Trophoblast cell (in vitro differentiated cells and primary cell): ENCODE measurements at regions not wholly inside any gene's neighbourhood (a gene's known extent, or its start where the extent isn't known, plus 50 kb on each side); places are given as distances from the start of the nearest gene placed in this dataset.
A peak's percentile ranks its signal among the peaks of the same experiment; 100 is the strongest.

ENCODE experiments used
- DNase-seq, 2 donors: peaks; one replicate each; pipeline ENCODE4 v3.0.0-alpha.2; 2016
- H2AFZ ChIP-seq: 2 replicates; pipeline ENCODE4 v1.6.1; 2013; ENCODE audit warnings: low read length, moderate library complexity, mild to moderate bottlenecking; ENCODE audit not compliant: insufficient read depth, poor library complexity
- H2AK5ac ChIP-seq: 2 replicates; pipeline ENCODE4 v1.6.1; 2013; ENCODE audit warnings: mild to moderate bottlenecking, low read length
- H2BK120ac ChIP-seq: 2 replicates; pipeline ENCODE4 v1.6.1; 2013; ENCODE audit warnings: low read length, mild to moderate bottlenecking, moderate library complexity; ENCODE audit not compliant: insufficient read depth, poor library complexity
- H2BK12ac ChIP-seq: 2 replicates; pipeline ENCODE4 v1.6.1; 2013; ENCODE audit warnings: mild to moderate bottlenecking, low read length, moderate library complexity
- H2BK5ac ChIP-seq: 2 replicates; pipeline ENCODE4 v1.6.1; 2013; ENCODE audit warnings: low read length, low read depth, moderate library complexity, mild to moderate bottlenecking; ENCODE audit not compliant: poor library complexity
- H3K14ac ChIP-seq: 2 replicates; pipeline ENCODE4 v1.6.1; 2013; ENCODE audit warnings: mild to moderate bottlenecking, low read length
- H3K18ac ChIP-seq: 2 replicates; pipeline ENCODE4 v1.6.1; 2013; ENCODE audit warnings: mild to moderate bottlenecking, low read length
- H3K23ac ChIP-seq: 2 replicates; pipeline ENCODE4 v1.6.1; 2013; ENCODE audit warnings: low read length
- H3K27ac ChIP-seq: 2 replicates; pipeline ENCODE4 v1.5.1; 2013; ENCODE audit warnings: low read depth, mild to moderate bottlenecking, inconsistent platforms, low read length, moderate library complexity
- H3K27me3 ChIP-seq: 2 replicates; pipeline ENCODE4 v1.6.1; 2013; ENCODE audit warnings: inconsistent platforms, mild to moderate bottlenecking, low read length, moderate library complexity; ENCODE audit not compliant: insufficient read depth
- H3K36me3 ChIP-seq, 2 experiments: 1 replicate in 1 of 2; 2 replicates in 1 of 2; pipeline ENCODE4 v1.6.1; 2013; ENCODE audit warnings: low read length in 2 of 2, mild to moderate bottlenecking in 2 of 2, moderate library complexity in 1 of 2; ENCODE audit not compliant: insufficient read depth in 2 of 2, control insufficient read depth in 1 of 2
- H3K4ac ChIP-seq: 2 replicates; pipeline ENCODE4 v1.6.1; 2013; ENCODE audit warnings: low read depth, mild to moderate bottlenecking, low read length, moderate library complexity
- H3K4me1 ChIP-seq, 2 experiments: 1 replicate in 1 of 2; 2 replicates in 1 of 2; pipeline ENCODE4 v1.6.1; 2013; ENCODE audit warnings: low read length in 2 of 2, mild to moderate bottlenecking in 2 of 2, moderate library complexity in 1 of 2; ENCODE audit not compliant: insufficient read depth in 2 of 2, control insufficient read depth in 1 of 2
- H3K4me2 ChIP-seq: 2 replicates; pipeline ENCODE4 v1.6.1; 2013; ENCODE audit warnings: inconsistent platforms, mild to moderate bottlenecking, low read length, moderate library complexity
- H3K4me3 ChIP-seq: 2 replicates; pipeline ENCODE4 v1.5.1; 2013; ENCODE audit warnings: mild to moderate bottlenecking, low read depth, low read length, inconsistent platforms
- H3K79me1 ChIP-seq: one replicate; pipeline ENCODE4 v1.6.1; 2013; ENCODE audit warnings: low read length
- H3K79me2 ChIP-seq: 2 replicates; pipeline ENCODE4 v1.6.1; 2013; ENCODE audit warnings: low read length, mild to moderate bottlenecking; ENCODE audit not compliant: control insufficient read depth, insufficient read depth, poor library complexity
- H3K9ac ChIP-seq: 2 replicates; pipeline ENCODE4 v1.6.1; 2013; ENCODE audit warnings: mild to moderate bottlenecking, low read length
- H3K9me3 ChIP-seq: 2 replicates; pipeline ENCODE4 v1.6.1; 2013; ENCODE audit warnings: low read depth, mild to moderate bottlenecking, control low read depth, inconsistent platforms, low read length; ENCODE audit not compliant: insufficient read depth
- H4K12ac ChIP-seq: 2 replicates; pipeline ENCODE4 v1.6.1; 2013; ENCODE audit warnings: low read depth, mild to moderate bottlenecking, low read length, moderate library complexity
- H4K8ac ChIP-seq: 2 replicates; pipeline ENCODE4 v1.6.1; 2013; ENCODE audit warnings: low read depth, mild to moderate bottlenecking, low read length, moderate library complexity
- H4K91ac ChIP-seq: one replicate; pipeline ENCODE4 v1.6.1; 2013; ENCODE audit warnings: low read depth, mild to moderate bottlenecking, low read length, moderate library complexity
- WGBS: extraction: QIAGEN DNeasy Blood & Tissue Kit; methylation state at CpG from one replicate; pipeline ENCODE4 v1.1.7; 2013; ENCODE audit warnings: missing lambda C conversion rate; ENCODE audit not compliant: insufficient read length, insufficient coverage; ENCODE audit errors: extremely low coverage; 5-methylcytosine and 5-hydroxymethylcytosine counted together

DNA sequence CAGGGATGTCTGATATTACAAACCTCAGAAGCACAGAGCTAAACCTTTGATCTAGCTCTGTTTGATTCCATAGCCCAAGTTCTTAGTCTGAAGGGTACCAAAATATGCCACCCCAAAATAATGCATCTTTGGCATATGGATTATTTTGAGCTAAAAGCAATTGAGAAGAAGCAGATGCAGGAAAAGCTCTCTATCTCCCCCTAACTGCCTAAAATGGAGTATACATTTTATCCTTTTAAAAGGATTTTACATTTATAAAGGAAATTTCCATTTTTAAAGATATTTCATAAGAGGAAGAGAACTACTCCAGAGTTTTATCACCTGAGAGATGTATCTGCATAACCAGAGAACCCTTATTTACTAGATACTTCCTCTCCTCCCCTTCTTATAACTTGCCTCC lies 158.7 kb downstream of the ZNF674 start:
- no peak overlapping the region for H2AK5ac ChIP-seq
- H3K23ac ChIP-seq: no peak overlapping the region
- H3K79me2 ChIP-seq: no peaks in the 10 kb centered on the region
- no peaks in the 10 kb centered on the region for H3K9me3 ChIP-seq
- H3K4me3 ChIP-seq: no peak overlapping the region
- no peak for DNase-seq
- no peak overlapping the region for H2BK5ac ChIP-seq
- H4K8ac ChIP-seq: no peak overlapping the region
- no peaks in the 10 kb centered on the region for H3K4me1 ChIP-seq
- no peak overlapping the region for H3K9ac ChIP-seq
- H3K27ac ChIP-seq: no peak overlapping the region
- H3K4me2 ChIP-seq: no peak overlapping the region
- no peaks in the 10 kb centered on the region for H3K79me1 ChIP-seq
- no peak overlapping the region for H3K4ac ChIP-seq
- no peak overlapping the region for H3K14ac ChIP-seq
- no peaks in the 10 kb centered on the region for H3K36me3 ChIP-seq
- H4K91ac ChIP-seq: no peak overlapping the region
- no peaks in the 10 kb centered on the region for H3K27me3 ChIP-seq
- H3K18ac ChIP-seq: no peak overlapping the region
- no peak overlapping the region for H2BK120ac ChIP-seq
- H2BK12ac ChIP-seq: no peak overlapping the region
- H2AFZ ChIP-seq: no peak overlapping the region
- H4K12ac ChIP-seq: no peak overlapping the region

DNA sequence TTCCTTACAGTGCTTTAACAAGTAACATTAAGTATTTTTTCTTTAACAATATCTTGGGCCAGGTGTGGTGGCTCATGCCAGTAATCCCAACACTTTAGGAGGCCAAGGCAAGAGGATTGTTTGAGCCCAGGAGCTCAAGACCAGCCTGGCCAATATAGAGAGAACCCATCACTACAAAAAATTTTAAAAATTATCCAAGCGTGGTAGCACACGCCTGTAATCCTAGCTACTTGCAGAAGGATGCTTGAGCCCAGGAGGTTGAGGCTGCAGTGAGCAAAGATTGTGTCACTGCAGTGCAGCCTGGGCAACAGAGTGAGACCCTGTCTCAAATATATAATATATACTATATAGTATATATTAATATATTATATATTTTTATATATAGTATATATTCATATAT lies 162.2 kb downstream of the ZNF674 start:
- no peaks in the 10 kb centered on the region for H3K4me1 ChIP-seq
- H2AFZ ChIP-seq: no peak overlapping the region
- H3K79me2 ChIP-seq: no peaks in the 10 kb centered on the region
- H3K9me3 ChIP-seq: no peaks in the 10 kb centered on the region
- WGBS: no CpG with 5 or more reads among the region's 2 CpGs
- H3K36me3 ChIP-seq: no peaks in the 10 kb centered on the region
- no peak overlapping the region for H3K4ac ChIP-seq
- H3K4me3 ChIP-seq: no peak overlapping the region
- no peak overlapping the region for H4K8ac ChIP-seq
- no peak overlapping the region for H3K14ac ChIP-seq
- DNase-seq: no peak
- no peaks in the 10 kb centered on the region for H3K79me1 ChIP-seq
- no peak overlapping the region for H2BK12ac ChIP-seq
- no peak overlapping the region for H2BK5ac ChIP-seq
- H3K27me3 ChIP-seq: no peaks in the 10 kb centered on the region
- H2BK120ac ChIP-seq: no peak overlapping the region
- no peak overlapping the region for H4K12ac ChIP-seq
- H3K18ac ChIP-seq: no peak overlapping the region
- H4K91ac ChIP-seq: no peak overlapping the region
- H2AK5ac ChIP-seq: no peak overlapping the region
- no peak overlapping the region for H3K9ac ChIP-seq
- no peak overlapping the region for H3K27ac ChIP-seq
- H3K23ac ChIP-seq: no peak overlapping the region
- H3K4me2 ChIP-seq: no peak overlapping the region

GRCh38 chrX:46382595-46382994 lies 162.6 kb downstream of the ZNF674 start:
- Histone ChIP-seq H2AK5ac (no peak overlapping the region), H3K14ac (no peak overlapping the region), H3K9me3 (no peaks in the 10 kb centered on the region), H2BK120ac (no peak overlapping the region), H3K4ac (no peak overlapping the region), H3K4me1 (no peaks in the 10 kb centered on the region), H2AFZ (no peak overlapping the region), H3K27me3 (no peaks in the 10 kb centered on the region), H3K79me1 (no peaks in the 10 kb centered on the region), H3K9ac (no peak overlapping the region), H4K91ac (no peak overlapping the region), H3K27ac (no peak overlapping the region), H3K4me3 (no peak overlapping the region), H4K12ac (no peak overlapping the region), H3K23ac (no peak overlapping the region), H3K18ac (no peak overlapping the region), H3K4me2 (no peak overlapping the region), H3K79me2 (no peaks in the 10 kb centered on the region), H4K8ac (no peak overlapping the region), H2BK5ac (no peak overlapping the region), H3K36me3 (no peaks in the 10 kb centered on the region), H2BK12ac (no peak overlapping the region)
- DNase-seq: no peak
- no CpG with 5 or more reads among the region's 2 CpGs for WGBS

- no peak overlapping the region for H3K4ac ChIP-seq
- H3K27me3 ChIP-seq: no peaks in the 10 kb centered on the region
- H3K9ac ChIP-seq: no peak overlapping the region
- H2AFZ ChIP-seq: no peak overlapping the region
- no peaks in the 10 kb centered on the region for H3K9me3 ChIP-seq
- H3K79me1 ChIP-seq: no peaks in the 10 kb centered on the region
- no peaks in the 10 kb centered on the region for H3K4me1 ChIP-seq
- no peak overlapping the region for H2BK5ac ChIP-seq
- H3K18ac ChIP-seq: no peak overlapping the region
- no peak overlapping the region for H2AK5ac ChIP-seq
- no peaks in the 10 kb centered on the region for H3K36me3 ChIP-seq
- H3K4me2 ChIP-seq: no peak overlapping the region
- no peak overlapping the region for H3K4me3 ChIP-seq
- DNase-seq: peak in 1 of 2 donors; percentile 6
- no peak overlapping the region for H3K23ac ChIP-seq
- no peaks in the 10 kb centered on the region for H3K79me2 ChIP-seq
- H3K27ac ChIP-seq: no peak overlapping the region
- H2BK12ac ChIP-seq: no peak overlapping the region
- no peak overlapping the region for H2BK120ac ChIP-seq
- no peak overlapping the region for H3K14ac ChIP-seq
- no peak overlapping the region for H4K12ac ChIP-seq
- H4K91ac ChIP-seq: no peak overlapping the region
- WGBS: no CpG with 5 or more reads among the region's 2 CpGs
- H4K8ac ChIP-seq: no peak overlapping the region
These were observed 163.6 kb downstream of the ZNF674 start for GRCh38 chrX:46381630-46382029.
